ENCODE measurements at regions not wholly inside any gene's neighbourhood (a gene's known extent, or its start where the extent isn't known, plus 50 kb on each side); places are given as distances from the start of the nearest gene placed in this dataset.

GRCh38 chr7:46937826-46938225 is 644.1 kb downstream of the TNS3 start:
- TF ChIP-seq POLR2A (IDR thresholded peaks at IDR 0.05): no peak
- TF ChIP-seq CTCF (IDR thresholded peaks at IDR 0.05): no peak
